ENCODE measurements at regions not wholly inside any gene's neighbourhood (a gene's known extent, or its start where the extent isn't known, plus 50 kb on each side); places are given as distances from the start of the nearest gene placed in this dataset.

GRCh38 chr2:212945526-212945925, 205.9 kb downstream of the IKZF2 start:
- DNase-seq (ENCODE audit: low read depth in 1 of 2, low spot score in 1 of 2) = no peak

DNA sequence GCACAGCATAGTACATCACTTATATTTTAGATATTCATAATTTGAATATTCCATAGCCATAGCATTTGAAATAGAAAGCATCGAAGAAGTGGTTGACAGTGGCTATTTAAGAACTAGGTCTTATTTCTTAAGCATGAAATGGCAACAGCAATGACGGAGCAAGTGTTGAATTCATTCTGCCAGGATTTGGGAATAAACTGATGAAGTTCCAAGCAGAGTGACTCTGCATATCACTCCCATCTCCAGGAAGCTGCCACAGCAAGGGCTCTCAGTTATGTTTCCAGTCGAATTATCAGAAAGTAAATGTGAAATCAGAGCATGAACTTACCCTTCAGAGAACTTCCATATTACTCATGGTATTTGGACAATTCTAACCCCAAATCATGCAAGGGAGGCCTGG, 208.1 kb downstream of the IKZF2 start:
- DNase-seq (ENCODE audit: low read depth in 1 of 2, low spot score in 1 of 2) = no peak

DNA sequence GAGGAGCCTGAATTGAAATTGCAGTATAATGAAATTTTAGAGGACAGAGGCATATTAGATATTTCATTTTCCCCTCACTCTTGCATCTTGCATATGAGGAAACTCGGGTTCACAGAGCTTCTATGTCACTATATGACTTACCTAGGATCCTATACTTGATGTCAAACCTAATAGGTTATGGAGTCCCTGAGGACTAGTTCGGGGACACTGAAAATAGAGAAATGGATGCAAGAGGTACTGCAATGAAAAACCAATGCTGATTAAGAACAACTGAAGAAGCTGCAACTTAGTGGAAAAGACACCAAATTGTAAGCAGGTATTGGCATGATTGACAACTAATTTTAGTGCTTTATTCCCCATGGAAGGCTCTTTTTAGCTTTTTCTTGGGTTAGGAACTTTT, 210.1 kb downstream of the IKZF2 start:
- no peak for DNase-seq (ENCODE audit: low read depth in 1 of 2, low spot score in 1 of 2)

- DNase-seq (ENCODE audit: low read depth in 1 of 2, low spot score in 1 of 2) = no peak
Measured at GRCh38 chr2:212940816-212941215, 210.6 kb downstream of the IKZF2 start.

DNA sequence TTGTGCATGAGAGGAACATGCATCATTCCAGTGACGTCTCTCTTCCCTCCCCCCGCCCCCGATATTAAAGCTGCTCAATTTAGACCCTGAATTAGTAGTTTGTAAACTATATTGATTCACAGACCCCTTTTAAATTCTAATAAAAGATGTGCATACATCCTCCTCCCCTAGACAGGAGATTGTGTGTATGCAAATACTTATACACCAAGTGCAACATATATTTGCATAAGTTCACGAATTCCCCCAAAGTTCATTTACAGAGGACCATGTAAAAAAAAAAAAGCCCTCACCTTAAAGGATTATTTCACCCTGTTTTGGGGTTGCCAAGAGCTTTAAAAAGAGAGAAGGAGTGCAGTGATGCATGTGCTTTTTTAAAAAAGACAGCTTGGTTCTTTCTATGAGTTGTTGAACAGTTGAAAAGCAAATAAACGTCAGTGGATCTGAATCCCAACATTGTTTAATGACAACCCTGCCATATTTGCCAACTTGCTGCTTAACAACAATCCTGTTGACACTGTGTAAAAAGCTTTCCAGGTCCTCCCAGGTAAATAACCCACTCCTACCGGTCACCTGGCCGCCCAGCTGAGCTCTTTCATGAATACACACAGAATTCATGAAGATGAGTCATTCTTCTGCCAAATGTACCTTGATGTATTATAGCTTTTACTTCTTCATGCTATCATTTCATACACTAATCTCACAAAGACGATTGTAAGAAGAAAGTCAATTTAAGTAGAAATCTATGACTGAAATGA, 211.5 kb downstream of the IKZF2 start:
- no peak for DNase-seq (ENCODE audit: low read depth in 1 of 2, low spot score in 1 of 2)

- no peak for DNase-seq (ENCODE audit: low read depth in 1 of 2, low spot score in 1 of 2)
Measured at GRCh38 chr2:212938144-212938793, 213.1 kb downstream of the IKZF2 start.

DNA sequence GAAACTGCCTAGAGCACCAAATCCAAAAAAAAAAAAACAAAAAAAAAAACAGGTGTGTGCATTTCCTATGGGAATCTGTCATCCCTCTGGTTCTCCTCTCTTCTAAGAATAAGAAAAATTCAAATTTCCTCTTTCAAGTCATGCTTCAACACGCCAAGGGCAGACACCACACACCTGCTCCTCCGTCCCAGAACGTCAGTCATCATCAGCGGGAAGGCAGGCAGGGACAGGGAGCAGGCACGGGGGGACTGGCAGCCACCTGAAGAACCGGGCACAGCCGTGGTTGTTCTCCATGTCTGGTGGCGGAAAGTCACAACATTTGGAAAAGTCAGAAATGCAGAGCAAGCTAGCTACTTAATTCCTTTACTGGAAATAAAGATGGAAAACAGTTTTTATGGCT, 214.8 kb downstream of the IKZF2 start:
- no peak for DNase-seq (ENCODE audit: low read depth in 1 of 2, low spot score in 1 of 2)

DNA sequence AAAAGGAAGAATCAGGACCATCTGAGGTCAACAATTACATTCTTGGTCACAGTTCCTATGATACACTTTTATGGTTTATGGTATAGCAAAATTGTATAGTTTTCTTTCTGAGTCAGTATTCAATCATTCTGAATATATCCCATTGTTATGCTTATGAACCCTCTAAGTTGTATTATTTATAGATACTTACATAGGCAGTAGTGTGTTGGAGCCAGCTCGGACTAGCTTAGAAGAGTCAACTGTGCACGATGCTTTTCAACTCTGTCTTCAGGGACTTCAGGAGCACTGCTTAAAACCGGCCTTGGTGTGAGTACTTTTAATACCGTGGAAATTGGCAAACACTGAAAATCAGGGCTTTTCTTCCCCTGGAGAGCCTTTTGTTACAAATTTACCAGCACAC, 215.7 kb downstream of the IKZF2 start:
- DNase-seq (ENCODE audit: low read depth in 1 of 2, low spot score in 1 of 2) = no peak

DNA sequence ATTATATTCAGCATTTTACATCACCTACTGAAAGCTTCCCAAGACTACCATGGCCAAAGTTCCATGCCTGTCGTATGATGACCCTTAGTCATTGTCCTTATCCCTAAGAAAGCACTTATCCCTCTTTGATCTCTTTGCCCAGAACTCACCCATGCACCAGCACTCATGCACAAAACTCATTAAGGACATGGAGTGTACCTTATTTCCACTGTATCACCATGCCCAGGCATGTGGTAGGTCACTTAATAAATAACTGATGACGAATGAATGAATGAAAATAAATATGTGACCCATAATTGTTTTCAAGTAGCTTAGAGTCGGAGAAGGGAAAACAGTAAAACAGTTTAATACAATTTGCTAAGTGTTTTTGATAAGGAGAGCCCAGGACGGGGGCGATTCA, 220.1 kb downstream of the IKZF2 start:
- no peak for DNase-seq (ENCODE audit: low read depth in 1 of 2, low spot score in 1 of 2)

DNA sequence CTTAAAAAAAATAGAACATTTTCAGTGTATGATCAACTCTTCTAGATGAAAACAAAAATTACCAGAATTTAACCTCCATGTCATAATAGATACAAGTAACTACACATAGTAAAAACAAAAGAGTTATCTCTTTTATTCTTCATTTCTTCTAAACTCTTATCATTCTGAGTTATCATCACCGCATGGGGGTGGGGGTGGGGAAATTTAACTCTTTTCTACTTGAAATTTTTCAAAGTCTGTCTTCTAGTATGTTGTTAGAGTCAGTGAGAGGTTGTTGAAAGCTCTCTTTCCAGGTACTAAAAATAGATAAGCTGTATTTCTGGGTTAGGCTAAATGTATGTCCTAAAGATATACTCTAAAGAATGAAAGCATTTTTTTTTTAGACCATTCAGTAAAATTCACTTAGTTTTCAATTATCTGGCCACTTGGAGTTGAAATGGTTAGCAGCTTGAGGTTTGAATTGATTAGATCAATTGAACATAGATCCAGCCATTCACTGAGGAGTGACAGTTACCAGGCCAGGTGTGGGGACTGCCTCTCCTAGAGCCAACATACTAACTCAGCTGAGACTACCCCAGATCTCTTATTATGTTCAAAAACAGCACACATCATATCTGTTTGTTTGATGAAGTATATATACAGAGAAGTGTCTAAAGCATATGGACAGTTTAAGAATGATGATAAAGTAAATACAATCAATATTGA, 220.7 kb downstream of the IKZF2 start:
- DNase-seq (ENCODE audit: low read depth in 1 of 2, low spot score in 1 of 2) = no peak

- no peak for DNase-seq (ENCODE audit: low read depth in 1 of 2, low spot score in 1 of 2)
Measured at GRCh38 chr2:212929971-212930370, 221.4 kb downstream of the IKZF2 start.

DNA sequence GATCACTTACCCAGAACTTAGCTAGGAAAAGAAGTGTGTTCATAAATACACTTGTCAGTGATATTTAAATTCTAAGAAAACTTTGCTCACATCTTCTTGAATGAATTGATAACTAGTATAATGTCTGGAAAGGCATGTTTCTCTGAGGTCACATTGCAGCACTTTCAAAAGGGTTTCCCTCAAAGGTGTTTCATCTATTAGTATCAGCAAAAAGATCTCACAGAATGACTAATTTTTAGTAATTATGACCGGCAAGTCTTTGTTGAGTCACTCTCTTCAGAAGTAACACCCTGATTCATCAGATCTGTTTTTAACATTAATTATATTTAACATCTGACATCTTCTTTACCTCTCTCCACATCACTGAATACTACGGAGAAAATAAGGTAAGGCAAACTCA, 222.3 kb downstream of the IKZF2 start:
- DNase-seq (ENCODE audit: low read depth in 1 of 2, low spot score in 1 of 2) = no peak

DNA sequence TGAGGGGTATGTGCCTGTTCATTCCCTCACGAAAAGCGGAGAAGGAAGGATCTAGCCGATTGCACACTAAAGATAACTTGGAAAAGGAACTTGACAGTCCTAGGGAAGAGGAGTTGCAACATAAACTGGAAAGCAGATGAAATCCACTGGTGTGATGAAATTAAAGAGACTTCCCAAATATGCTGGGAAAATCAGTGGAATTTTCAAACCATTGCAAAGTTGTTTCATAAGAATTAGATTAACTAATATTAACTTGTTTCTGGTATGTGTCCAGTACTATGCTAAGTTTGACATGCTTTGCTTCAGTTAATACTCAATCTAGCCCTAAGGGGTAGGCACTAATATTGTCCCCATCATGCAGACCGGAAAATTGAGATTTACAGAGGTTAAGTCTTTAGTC, 222.7 kb downstream of the IKZF2 start:
- no peak for DNase-seq (ENCODE audit: low read depth in 1 of 2, low spot score in 1 of 2)

DNA sequence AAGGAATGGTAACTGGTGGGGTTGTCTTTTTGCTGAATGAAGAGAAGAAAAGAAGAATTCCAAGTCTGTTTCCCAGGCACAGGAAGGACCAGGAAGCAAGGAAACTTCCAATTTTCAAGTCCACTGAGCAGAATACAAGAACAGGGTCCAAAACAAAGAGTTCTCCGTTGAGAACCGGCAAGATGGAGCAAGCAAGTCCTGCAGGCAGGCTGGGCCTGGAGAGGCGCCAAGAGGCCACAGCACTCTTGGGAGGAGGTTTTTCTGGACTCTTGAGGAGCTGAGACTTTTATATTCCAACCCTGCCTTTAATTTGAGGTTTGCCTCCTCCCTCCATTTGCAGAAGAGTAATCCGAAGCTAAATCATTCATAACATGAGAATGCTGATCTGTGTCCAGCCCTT, 224.5 kb downstream of the IKZF2 start:
- DNase-seq (ENCODE audit: low read depth in 1 of 2, low spot score in 1 of 2) = no peak

GRCh38 chr2:212923393-212923792, 228.0 kb downstream of the IKZF2 start:
- no peak for DNase-seq (ENCODE audit: low read depth in 1 of 2, low spot score in 1 of 2)

DNA sequence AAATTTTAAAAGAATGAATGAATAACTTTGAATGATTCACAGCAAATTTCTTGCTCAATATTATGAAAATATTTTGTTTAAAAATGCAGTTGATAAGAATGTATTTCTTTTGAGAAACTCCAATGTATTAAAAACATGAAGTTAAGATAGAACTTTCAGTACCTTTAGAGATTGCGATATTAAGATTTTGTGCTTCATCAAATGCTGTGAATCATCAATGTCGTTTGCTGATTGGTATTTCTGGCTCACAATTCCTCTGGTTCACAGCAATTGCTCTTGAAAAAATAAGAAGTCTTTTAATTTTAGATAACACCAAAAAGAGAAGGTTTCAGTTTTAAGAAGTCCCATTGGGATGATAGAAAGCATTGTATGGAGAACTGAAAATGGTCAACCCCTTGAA, 228.7 kb downstream of the IKZF2 start:
- no peak for DNase-seq (ENCODE audit: low read depth in 1 of 2, low spot score in 1 of 2)

- DNase-seq (ENCODE audit: low read depth in 1 of 2, low spot score in 1 of 2) = no peak
Measured at GRCh38 chr2:212921711-212922110, 229.7 kb downstream of the IKZF2 start.

- no peak for DNase-seq (ENCODE audit: low read depth in 1 of 2, low spot score in 1 of 2)
Measured at GRCh38 chr2:212921061-212921460, 230.4 kb downstream of the IKZF2 start.

DNA sequence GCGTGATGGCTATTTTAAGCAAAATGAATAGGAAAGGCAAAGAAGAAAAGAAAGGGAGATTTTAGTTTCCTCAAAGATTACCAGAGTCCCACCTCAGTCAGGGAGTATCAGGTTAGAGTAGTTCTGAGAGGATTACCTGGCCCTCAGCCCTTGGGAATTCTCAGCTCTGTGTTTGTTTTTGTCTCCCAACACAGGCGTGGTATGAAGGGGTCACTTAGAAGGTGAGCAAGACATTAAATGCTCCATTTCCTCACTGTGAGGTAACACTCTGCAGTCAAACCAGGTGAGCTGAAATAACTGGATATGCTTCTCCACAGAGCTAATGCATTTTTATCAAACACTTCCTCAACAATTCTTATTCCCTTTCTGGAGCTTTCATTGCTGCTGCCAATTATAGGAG, 232.2 kb downstream of the IKZF2 start:
- no peak for DNase-seq (ENCODE audit: low read depth in 1 of 2, low spot score in 1 of 2)

GRCh38 chr2:212918336-212918735, 233.1 kb downstream of the IKZF2 start:
- DNase-seq (ENCODE audit: low read depth in 1 of 2, low spot score in 1 of 2) = no peak

- DNase-seq (ENCODE audit: low read depth in 1 of 2, low spot score in 1 of 2) = no peak
Measured at GRCh38 chr2:212915121-212915782, 236.2 kb downstream of the IKZF2 start.

DNA sequence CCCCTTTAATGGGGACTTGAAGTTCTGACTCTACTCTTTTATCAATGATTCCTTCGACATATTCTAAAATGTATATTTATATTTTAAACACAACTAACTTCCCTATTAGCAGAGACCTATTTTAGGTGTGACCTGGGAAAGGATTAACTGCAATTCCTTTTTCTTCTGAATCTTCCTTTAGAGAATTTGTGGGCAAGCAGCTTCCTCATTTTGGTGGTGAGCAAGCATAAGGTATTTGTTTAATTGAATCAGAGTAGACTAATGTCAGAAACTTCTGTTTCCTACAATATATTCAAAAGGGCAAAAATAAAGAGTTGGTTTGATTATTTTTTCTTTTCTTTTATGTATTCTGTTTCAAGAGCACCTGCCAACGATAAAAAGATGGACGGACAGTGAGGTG, 237.0 kb downstream of the IKZF2 start:
- no peak for DNase-seq (ENCODE audit: low read depth in 1 of 2, low spot score in 1 of 2)
